Jurkat, Clone E6-1 (cell line): ENCODE measurements at regions not wholly inside any gene's neighbourhood (a gene's known extent, or its start where the extent isn't known, plus 50 kb on each side); places are given as distances from the start of the nearest gene placed in this dataset.
"Not testable (repeated sequence)": the region's sequence is repeated elsewhere in the genome, so short reads cannot be mapped to it uniquely, and the experiment has no call there.

ENCODE experiments used
- DNase-seq: peaks from one replicate; pipeline ENCODE4 v3.0.0-alpha.2; 2011; ENCODE audit warnings: low read depth, low spot score
- H3K4me3 ChIP-seq: 2 replicates; pipeline ENCODE4 v1.5.1; 2011; ENCODE audit warnings: mild to moderate bottlenecking, low read length, control low read depth, moderate library complexity

GRCh38 chr17:73827627-73828291, 183.5 kb upstream of the SDK2 start:
- no peak for DNase-seq
- no peak overlapping the region for H3K4me3 ChIP-seq

- H3K4me3 ChIP-seq = no peak overlapping the region
- DNase-seq = no peak
Observed at GRCh38 chr17:73829676-73830280, 185.5 kb upstream of the SDK2 start.

GRCh38 chr17:73831699-73832098, 187.5 kb upstream of the SDK2 start:
- peak; percentile 39 for DNase-seq
- H3K4me3 ChIP-seq = no peak overlapping the region

- no peak overlapping the region for H3K4me3 ChIP-seq
- no peak for DNase-seq
Observed at GRCh38 chr17:73833775-73834488, 189.7 kb upstream of the SDK2 start.

GRCh38 chr17:73834684-73835343, 190.6 kb upstream of the SDK2 start:
- H3K4me3 ChIP-seq = no peak overlapping the region
- no peak for DNase-seq

DNA sequence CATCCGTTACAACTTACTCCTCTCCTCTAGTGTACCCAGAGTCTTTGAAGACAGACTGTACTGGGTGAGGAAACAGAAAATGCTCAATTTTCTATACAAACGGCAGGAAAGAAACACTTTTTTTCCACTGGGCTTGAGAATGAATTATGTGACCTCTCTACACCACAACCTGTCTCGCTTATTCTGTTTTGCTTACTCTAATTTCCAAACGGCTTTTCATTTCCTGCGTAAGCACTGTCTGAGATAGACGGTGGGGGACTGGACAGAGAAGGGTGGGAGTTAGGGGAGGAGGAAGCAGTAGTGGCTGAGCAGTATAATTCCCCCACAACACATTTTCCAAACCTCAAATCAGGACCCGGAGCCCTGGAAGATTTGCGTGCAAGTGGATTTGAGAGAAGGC, 191.4 kb upstream of the SDK2 start:
- no peak for DNase-seq
- H3K4me3 ChIP-seq = no peak overlapping the region

- no peak overlapping the region for H3K4me3 ChIP-seq
- no peak for DNase-seq
Observed at GRCh38 chr17:73838815-73839214, 194.6 kb upstream of the SDK2 start.

GRCh38 chr17:73840829-73841228, 196.6 kb upstream of the SDK2 start:
- no peak for DNase-seq

DNA sequence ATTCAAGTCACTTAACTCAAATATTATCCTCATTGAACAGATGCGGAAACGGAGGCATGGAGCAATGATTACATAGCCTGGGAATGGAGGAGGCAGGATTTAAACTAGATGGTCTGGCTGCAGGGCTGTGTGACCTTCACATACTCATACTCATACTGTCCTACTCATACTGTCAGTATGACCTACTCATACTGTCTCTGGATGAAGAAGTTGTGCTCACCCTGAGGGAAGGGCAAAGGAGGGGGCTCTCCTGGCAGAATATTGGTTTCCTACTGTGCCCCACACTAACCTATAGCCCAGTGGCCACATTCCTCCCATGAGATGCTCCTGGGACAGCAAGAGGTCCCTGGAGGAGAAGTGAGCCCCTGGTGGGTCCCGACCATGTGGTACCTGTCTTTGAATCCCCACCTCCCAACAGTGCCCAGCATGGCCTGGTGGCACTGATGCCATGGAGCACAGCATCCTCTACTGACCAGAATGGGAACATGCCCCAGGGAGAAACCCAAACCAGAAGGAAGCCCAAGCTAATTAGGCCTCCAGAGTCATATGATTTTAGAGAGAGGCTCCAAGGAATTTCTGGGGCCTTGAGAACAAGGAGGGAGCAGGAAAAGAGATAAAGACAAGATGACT, 197.3 kb upstream of the SDK2 start:
- DNase-seq = no peak
- H3K4me3 ChIP-seq = no peak overlapping the region

More at GRCh38 chr17:73840829-73841228, 196.6 kb upstream of the SDK2 start:
- no peak overlapping the region for H3K4me3 ChIP-seq

GRCh38 chr17:73847952-73848351, 203.7 kb upstream of the SDK2 start:
- no peak overlapping the region for H3K4me3 ChIP-seq
- no peak for DNase-seq

DNA sequence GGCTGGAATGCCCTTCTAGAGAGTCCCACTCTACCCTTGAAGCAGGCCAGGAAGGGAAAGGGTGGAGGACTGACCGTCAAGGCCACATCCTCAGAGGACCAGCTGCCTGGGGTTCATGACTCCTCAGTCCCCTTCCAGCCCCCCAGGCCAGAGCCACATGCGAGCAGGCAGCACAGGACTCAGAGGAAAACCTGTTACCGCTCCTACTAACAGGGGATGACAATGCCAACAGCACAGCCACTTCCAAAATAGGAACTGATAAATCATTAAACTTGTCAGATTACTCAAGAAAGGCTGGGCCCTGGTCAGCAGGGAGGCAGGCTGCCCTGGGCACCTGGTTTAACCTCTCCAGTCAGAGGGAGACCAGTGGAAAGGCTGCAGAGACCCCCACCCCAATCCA, 206.2 kb upstream of the SDK2 start:
- DNase-seq = no peak
- H3K4me3 ChIP-seq = no peak overlapping the region

DNA sequence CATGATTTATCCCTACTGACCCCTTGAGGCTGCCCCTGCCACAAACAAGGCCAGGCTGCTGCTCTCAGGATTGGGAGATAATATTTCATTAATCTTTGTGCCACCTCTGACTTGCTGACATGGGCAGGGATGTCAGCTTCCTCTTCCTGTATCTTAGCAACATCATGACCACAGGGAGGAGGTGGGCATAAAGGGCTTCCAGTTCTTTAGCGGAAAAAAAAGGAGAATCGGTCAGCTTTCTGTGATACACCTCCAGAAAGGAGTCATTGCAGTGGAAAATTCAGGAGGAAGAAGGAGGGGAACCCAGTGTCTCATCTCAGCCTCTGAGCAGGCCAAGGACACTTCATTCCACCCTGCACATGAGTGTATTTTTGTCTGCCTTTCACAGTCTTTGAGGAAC, 206.8 kb upstream of the SDK2 start:
- DNase-seq = no peak
- H3K4me3 ChIP-seq = no peak overlapping the region

- H3K4me3 ChIP-seq = no peak overlapping the region
- no peak for DNase-seq
Observed at GRCh38 chr17:73851921-73852320, 207.7 kb upstream of the SDK2 start.

- no peak overlapping the region for H3K4me3 ChIP-seq
- no peak for DNase-seq
Observed at GRCh38 chr17:73855720-73856333, 211.6 kb upstream of the SDK2 start.

GRCh38 chr17:73856556-73856955, 212.3 kb upstream of the SDK2 start:
- no peak overlapping the region for H3K4me3 ChIP-seq
- no peak for DNase-seq

GRCh38 chr17:73859439-73860008, 215.3 kb upstream of the SDK2 start:
- DNase-seq, H3K4me3 ChIP-seq: not testable (repeated sequence)

GRCh38 chr17:73861543-73861942, 217.3 kb upstream of the SDK2 start:
- DNase-seq = no peak
- no peak overlapping the region for H3K4me3 ChIP-seq

DNA sequence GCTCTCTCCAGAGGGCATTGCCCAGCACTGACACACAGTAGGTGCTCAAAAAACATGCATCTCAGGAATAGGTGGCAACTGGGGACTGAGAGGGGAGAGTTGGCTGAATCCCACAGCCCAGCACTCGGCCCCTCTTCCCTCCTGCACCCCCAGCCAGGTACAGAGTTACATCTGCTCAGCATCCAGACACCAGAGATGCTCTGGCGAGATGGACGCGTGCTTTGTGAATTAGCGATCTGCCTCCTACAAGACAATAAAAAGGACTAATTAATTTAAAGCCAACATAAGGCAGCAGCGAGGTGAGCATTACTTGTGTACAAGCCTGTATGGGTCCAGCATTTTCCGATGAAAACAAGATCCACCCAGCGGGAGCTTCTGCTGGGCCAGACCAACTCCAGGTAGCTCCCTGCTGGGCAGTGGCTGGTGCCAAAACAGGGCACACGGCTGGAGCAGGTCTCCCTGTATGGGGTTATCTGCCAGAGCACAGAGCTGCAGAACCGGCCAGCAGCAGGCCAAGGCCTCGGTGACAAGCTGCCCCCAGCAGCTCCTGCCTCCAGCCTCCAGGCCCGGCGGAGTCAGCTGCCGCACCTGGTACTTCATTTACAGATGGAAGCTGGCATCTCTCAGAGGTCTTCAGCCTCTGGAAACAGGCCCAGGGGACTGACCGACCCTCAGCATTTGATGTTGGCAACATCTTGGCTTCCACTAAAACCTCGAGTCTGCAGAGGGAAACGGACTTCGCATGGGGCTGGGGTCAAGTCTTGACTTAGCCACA, 219.7 kb upstream of the SDK2 start:
- no peak overlapping the region for H3K4me3 ChIP-seq
- DNase-seq = no peak
